NCI-H2227 (cell line): ENCODE measurements at regions not wholly inside any gene's neighbourhood (a gene's known extent, or its start where the extent isn't known, plus 50 kb on each side); places are given as distances from the start of the nearest gene placed in this dataset.
"Not testable (repeated sequence)": the region's sequence is repeated elsewhere in the genome, so short reads cannot be mapped to it uniquely, and the experiment has no call there.

ENCODE experiments used
- DNase-seq: peaks from one replicate; lab custom pipeline; 2025; ENCODE audit not compliant: unreplicated experiment; lab: John Stamatoyannopoulos, UW

- no peak for DNase-seq
Measured at GRCh38 chr12:107144441-107144840, 51.1 kb upstream of the CRY1 start.

- no peak for DNase-seq
Measured at GRCh38 chr12:107144990-107145389, 51.6 kb upstream of the CRY1 start.

- no peak for DNase-seq
Measured at GRCh38 chr12:107145397-107145796, 52.0 kb upstream of the CRY1 start.

GRCh38 chr12:107148107-107148506, 54.8 kb upstream of the CRY1 start:
- no peak for DNase-seq

GRCh38 chr12:107152315-107152714, 59.0 kb upstream of the CRY1 start:
- DNase-seq, result no peak

GRCh38 chr12:107159384-107159900, 66.1 kb upstream of the CRY1 start:
- DNase-seq, result peak; percentile 68

- DNase-seq, result no peak
Measured at GRCh38 chr12:107163413-107163812, 70.1 kb upstream of the CRY1 start.

- no peak for DNase-seq
Measured at GRCh38 chr12:107164392-107164791, 71.0 kb upstream of the CRY1 start.

GRCh38 chr12:107165581-107165980, 72.2 kb upstream of the CRY1 start:
- DNase-seq, result no peak

GRCh38 chr12:107167756-107168155, 74.4 kb upstream of the CRY1 start:
- no peak for DNase-seq

- no peak for DNase-seq
Measured at GRCh38 chr12:107169200-107169599, 75.9 kb upstream of the CRY1 start.

- DNase-seq, result no peak
Measured at GRCh38 chr12:107178776-107179175, 85.4 kb upstream of the CRY1 start.

GRCh38 chr12:107179871-107180270, 86.5 kb upstream of the CRY1 start:
- DNase-seq, result no peak

GRCh38 chr12:107180272-107180671, 86.9 kb upstream of the CRY1 start:
- no peak for DNase-seq

- no peak for DNase-seq
Measured at GRCh38 chr12:107184359-107184930, 91.1 kb upstream of the CRY1 start.

GRCh38 chr12:107196681-107197080, 103.3 kb upstream of the CRY1 start:
- no peak for DNase-seq

GRCh38 chr12:107200394-107200793, 107.0 kb upstream of the CRY1 start:
- peak; percentile 21 for DNase-seq

GRCh38 chr12:107207931-107208525, 114.7 kb upstream of the CRY1 start:
- DNase-seq, result no peak

GRCh38 chr12:107209700-107210099, 116.4 kb upstream of the CRY1 start:
- DNase-seq, result not testable (repeated sequence)

GRCh38 chr12:107214373-107214773, 121.0 kb upstream of the CRY1 start:
- DNase-seq, result not testable (repeated sequence)

GRCh38 chr12:107216411-107216810, 123.1 kb upstream of the CRY1 start:
- not testable (repeated sequence) for DNase-seq

- DNase-seq, result no peak
Measured at GRCh38 chr12:107219301-107219700, 126.0 kb upstream of the CRY1 start.

GRCh38 chr12:107221913-107222312, 128.6 kb upstream of the CRY1 start:
- DNase-seq, result no peak
